ENCODE measurements at regions not wholly inside any gene's neighbourhood (a gene's known extent, or its start where the extent isn't known, plus 50 kb on each side); places are given as distances from the start of the nearest gene placed in this dataset.

DNA sequence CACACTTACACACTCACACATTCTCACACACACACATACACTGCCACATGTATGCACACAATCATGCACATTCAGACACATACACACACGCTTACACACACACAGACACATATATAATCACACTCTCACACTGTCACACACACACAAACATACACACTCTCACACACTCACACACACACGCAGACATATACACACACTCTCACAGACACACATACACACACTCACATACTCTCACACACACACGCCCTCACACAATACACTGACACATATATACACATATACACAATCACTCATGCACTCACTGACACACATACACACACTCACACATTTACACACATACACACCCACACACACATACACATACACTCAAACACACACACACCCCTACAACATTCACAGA lies 435.3 kb upstream of the FRG1 start:
- Mint-ChIP-seq H3K27ac (no peak overlapping the region), H3K27me3 (no peaks in the 10 kb centered on the region), H3K4me1 (no peaks in the 10 kb centered on the region), H3K9me3 (peaks cover 7 to 20% (median 9%) of the 10 kb centered on the region in 3 donors), H3K4me3 (no peak overlapping the region), H3K36me3 (no peaks in the 10 kb centered on the region)
- DNase-seq, result no peak
- WGBS (ENCODE audit: insufficient coverage), result 91% methylated on average over 3 of the region's 3 CpGs
- Histone ChIP-seq H3K27ac (ENCODE audit: low read length) (no peak overlapping the region), H3K4me3 (ENCODE audit: control insufficient read depth in 1 of 2, extremely low read depth in 1 of 2, low read length in 1 of 2) (no peak overlapping the region), H3K36me3 (ENCODE audit: control insufficient read depth in 2 of 2, extremely low read depth in 1 of 2, insufficient read depth in 1 of 2, low read length in 1 of 2) (no peaks in the 10 kb centered on the region), H3K4me1 (ENCODE audit: control insufficient read depth in 1 of 2, extremely low read depth in 1 of 2, insufficient read depth in 2 of 2, low read length in 2 of 2) (no peaks in the 10 kb centered on the region), H3K27me3 (replicated peaks in 1 of 2; ENCODE audit: control insufficient read depth in 2 of 2, extremely low read depth in 1 of 2, insufficient read depth in 2 of 2, low read length in 1 of 2) (no peaks in the 10 kb centered on the region), H3K9me3 (no peaks in the 10 kb centered on the region)
- ChIA-PET CTCF (no interaction called here), POLR2A (no interaction called here)
- ATAC-seq (replicated peaks in 1 of 4), result no peak

DNA sequence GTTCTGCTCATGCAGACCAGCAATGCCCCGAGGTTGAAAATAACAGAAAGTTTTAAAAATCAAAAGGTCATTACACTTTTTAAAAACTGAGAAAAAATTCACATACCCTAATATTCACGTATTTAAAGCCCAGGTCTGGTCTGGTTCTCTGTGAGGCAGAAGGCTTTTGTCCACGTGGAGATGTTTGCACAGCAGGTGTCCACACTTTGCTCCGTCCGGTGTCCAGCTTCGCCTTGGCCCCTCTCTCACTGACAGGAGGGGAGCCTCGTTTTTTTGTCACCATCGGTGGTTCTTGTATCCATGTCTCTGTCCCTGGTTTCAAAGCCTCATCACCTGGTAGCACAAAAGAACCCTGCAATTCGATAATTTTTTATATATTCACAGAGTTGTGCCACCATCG lies 434.6 kb upstream of the FRG1 start:
- H3K27me3 ChIP-seq (replicated peaks in 1 of 2; ENCODE audit: control insufficient read depth in 2 of 2, extremely low read depth in 1 of 2, insufficient read depth in 2 of 2, low read length in 1 of 2), result no peaks in the 10 kb centered on the region
- WGBS (ENCODE audit: insufficient coverage), result 73% methylated on average over 8 of the region's 10 CpGs
- DNase-seq (no peak), ATAC-seq (replicated peaks in 1 of 4) (no peak)
- POLR2A ChIA-PET, result no interaction called here
- no peaks in the 10 kb centered on the region for H3K9me3 ChIP-seq
- H3K36me3 Mint-ChIP-seq, result no peaks in the 10 kb centered on the region
- no peak overlapping the region for H3K4me3 ChIP-seq (ENCODE audit: control insufficient read depth in 1 of 2, extremely low read depth in 1 of 2, low read length in 1 of 2)
- no peaks in the 10 kb centered on the region for H3K4me1 ChIP-seq (ENCODE audit: control insufficient read depth in 1 of 2, extremely low read depth in 1 of 2, insufficient read depth in 2 of 2, low read length in 2 of 2)
- no peaks in the 10 kb centered on the region for H3K27me3 Mint-ChIP-seq
- H3K27ac ChIP-seq (ENCODE audit: low read length), result no peak overlapping the region
- H3K27ac Mint-ChIP-seq, result no peak overlapping the region
- CTCF ChIA-PET, result no interaction called here
- H3K36me3 ChIP-seq (ENCODE audit: control insufficient read depth in 2 of 2, extremely low read depth in 1 of 2, insufficient read depth in 1 of 2, low read length in 1 of 2), result no peaks in the 10 kb centered on the region
- H3K4me3 Mint-ChIP-seq, result no peak overlapping the region
- H3K4me1 Mint-ChIP-seq, result no peaks in the 10 kb centered on the region
- peaks cover 7 to 22% (median 9%) of the 10 kb centered on the region in 3 donors for H3K9me3 Mint-ChIP-seq

DNA sequence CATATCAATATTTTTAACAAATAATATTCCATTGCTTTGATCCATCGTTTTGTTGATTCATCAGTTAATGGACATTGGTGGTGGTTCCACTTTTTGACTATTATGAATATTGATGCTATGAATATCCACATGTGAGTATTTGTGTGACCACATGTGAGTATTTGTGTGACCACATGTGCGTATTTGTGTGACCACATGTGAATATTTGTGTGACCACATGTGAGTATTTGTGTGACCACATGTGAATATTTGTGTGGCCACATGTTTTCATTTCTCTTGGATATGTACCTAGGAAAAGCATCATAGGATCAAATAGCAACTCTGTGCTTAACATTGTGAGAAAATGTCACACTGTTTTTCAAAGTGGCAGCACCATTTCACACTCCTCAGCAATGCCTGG lies 433.6 kb upstream of the FRG1 start:
- Histone ChIP-seq H3K36me3 (ENCODE audit: control insufficient read depth in 2 of 2, extremely low read depth in 1 of 2, insufficient read depth in 1 of 2, low read length in 1 of 2) (no peaks in the 10 kb centered on the region), H3K9me3 (no peaks in the 10 kb centered on the region), H3K4me3 (ENCODE audit: control insufficient read depth in 1 of 2, extremely low read depth in 1 of 2, low read length in 1 of 2) (no peak overlapping the region), H3K27me3 (replicated peaks in 1 of 2; ENCODE audit: control insufficient read depth in 2 of 2, extremely low read depth in 1 of 2, insufficient read depth in 2 of 2, low read length in 1 of 2) (no peaks in the 10 kb centered on the region), H3K27ac (ENCODE audit: low read length) (no peak overlapping the region), H3K4me1 (ENCODE audit: control insufficient read depth in 1 of 2, extremely low read depth in 1 of 2, insufficient read depth in 2 of 2, low read length in 2 of 2) (no peaks in the 10 kb centered on the region)
- Mint-ChIP-seq H3K4me1 (no peaks in the 10 kb centered on the region), H3K4me3 (no peak overlapping the region), H3K9me3 (peaks cover 7 to 24% (median 13%) of the 10 kb centered on the region in 3 donors), H3K27ac (no peak overlapping the region), H3K27me3 (no peaks in the 10 kb centered on the region), H3K36me3 (no peaks in the 10 kb centered on the region)
- ATAC-seq (replicated peaks in 1 of 4) (no peak), DNase-seq (no peak)
- 40% methylated on average over 1 of the region's 2 CpGs for whole genome bisulfite sequencing (ENCODE audit: insufficient coverage)
- ChIA-PET POLR2A (no interaction called here), CTCF (no interaction called here)

DNA sequence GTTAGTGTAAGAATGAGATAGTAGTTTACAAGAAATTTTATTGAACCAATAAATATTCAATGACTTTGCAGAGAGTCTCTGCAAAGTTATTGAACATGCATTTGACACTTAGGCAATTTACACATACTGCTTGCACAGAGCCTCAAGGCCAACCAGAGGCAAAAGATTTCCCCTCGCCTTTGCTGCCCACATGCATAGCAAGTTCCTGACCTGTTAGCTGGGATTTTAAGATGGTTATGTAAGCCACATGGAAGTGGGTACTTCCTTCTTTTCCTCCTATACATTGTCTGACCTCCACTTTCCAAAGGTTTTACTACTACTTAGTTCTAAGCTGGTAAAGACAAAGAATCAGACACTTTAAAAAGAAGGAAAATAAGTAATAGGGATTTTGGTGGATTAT lies 430.1 kb upstream of the FRG1 start:
- Histone ChIP-seq H3K4me3 (ENCODE audit: control insufficient read depth in 1 of 2, extremely low read depth in 1 of 2, low read length in 1 of 2) (no peak overlapping the region), H3K27ac (ENCODE audit: low read length) (no peak overlapping the region), H3K4me1 (ENCODE audit: control insufficient read depth in 1 of 2, extremely low read depth in 1 of 2, insufficient read depth in 2 of 2, low read length in 2 of 2) (no peaks in the 10 kb centered on the region), H3K36me3 (ENCODE audit: control insufficient read depth in 2 of 2, extremely low read depth in 1 of 2, insufficient read depth in 1 of 2, low read length in 1 of 2) (no peaks in the 10 kb centered on the region), H3K27me3 (replicated peaks in 1 of 2; ENCODE audit: control insufficient read depth in 2 of 2, extremely low read depth in 1 of 2, insufficient read depth in 2 of 2, low read length in 1 of 2) (no peaks in the 10 kb centered on the region), H3K9me3 (no peaks in the 10 kb centered on the region)
- POLR2A ChIA-PET, result no interaction called here
- Mint-ChIP-seq H3K36me3 (no peaks in the 10 kb centered on the region), H3K27me3 (no peaks in the 10 kb centered on the region), H3K27ac (no peak overlapping the region), H3K4me3 (no peak overlapping the region), H3K4me1 (no peaks in the 10 kb centered on the region), H3K9me3 (peaks cover 2 to 17% (median 8%) of the 10 kb centered on the region in 3 donors)
- CTCF ChIA-PET, result no interaction called here
- no peak for ATAC-seq (replicated peaks in 1 of 4)
- no CpG with 5 or more reads among the region's 1 CpG for WGBS (ENCODE audit: insufficient coverage)
- no peak for DNase-seq

DNA sequence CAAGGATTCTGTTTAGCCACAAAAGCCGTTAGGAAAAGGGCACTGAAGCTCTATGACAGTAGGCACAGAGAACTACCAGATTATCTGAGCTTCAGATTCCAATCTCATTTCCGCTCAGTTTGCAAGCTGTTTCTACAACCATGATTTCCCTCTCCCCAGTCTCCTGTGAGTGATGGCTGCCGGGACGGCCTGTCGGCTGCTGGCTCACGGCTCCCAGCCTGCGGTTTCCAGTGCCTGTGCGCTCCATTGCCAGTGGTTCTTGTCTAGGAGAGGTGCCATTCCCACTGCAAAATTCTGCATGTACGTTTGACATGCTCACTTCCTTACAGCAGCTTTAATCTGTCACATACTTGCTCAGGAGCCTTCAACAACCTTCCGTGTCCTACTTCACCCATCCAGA lies 429.1 kb upstream of the FRG1 start:
- 90% methylated on average over 10 of the region's 10 CpGs for WGBS (ENCODE audit: insufficient coverage)
- H3K36me3 ChIP-seq (ENCODE audit: control insufficient read depth in 2 of 2, extremely low read depth in 1 of 2, insufficient read depth in 1 of 2, low read length in 1 of 2), result no peaks in the 10 kb centered on the region
- no peaks in the 10 kb centered on the region for H3K9me3 ChIP-seq
- no peak overlapping the region for H3K4me3 ChIP-seq (ENCODE audit: control insufficient read depth in 1 of 2, extremely low read depth in 1 of 2, low read length in 1 of 2)
- Mint-ChIP-seq H3K9me3 (peaks cover 2 to 16% (median 8%) of the 10 kb centered on the region in 3 donors), H3K27me3 (no peaks in the 10 kb centered on the region), H3K27ac (no peak overlapping the region), H3K36me3 (no peaks in the 10 kb centered on the region), H3K4me3 (no peak overlapping the region), H3K4me1 (no peaks in the 10 kb centered on the region)
- no peak for DNase-seq
- H3K4me1 ChIP-seq (ENCODE audit: control insufficient read depth in 1 of 2, extremely low read depth in 1 of 2, insufficient read depth in 2 of 2, low read length in 2 of 2), result no peaks in the 10 kb centered on the region
- H3K27me3 ChIP-seq (replicated peaks in 1 of 2; ENCODE audit: control insufficient read depth in 2 of 2, extremely low read depth in 1 of 2, insufficient read depth in 2 of 2, low read length in 1 of 2), result no peaks in the 10 kb centered on the region
- no peak overlapping the region for H3K27ac ChIP-seq (ENCODE audit: low read length)
- CTCF ChIA-PET, result no interaction called here
- POLR2A ChIA-PET, result no interaction called here
- ATAC-seq (replicated peaks in 1 of 4), result no peak

DNA sequence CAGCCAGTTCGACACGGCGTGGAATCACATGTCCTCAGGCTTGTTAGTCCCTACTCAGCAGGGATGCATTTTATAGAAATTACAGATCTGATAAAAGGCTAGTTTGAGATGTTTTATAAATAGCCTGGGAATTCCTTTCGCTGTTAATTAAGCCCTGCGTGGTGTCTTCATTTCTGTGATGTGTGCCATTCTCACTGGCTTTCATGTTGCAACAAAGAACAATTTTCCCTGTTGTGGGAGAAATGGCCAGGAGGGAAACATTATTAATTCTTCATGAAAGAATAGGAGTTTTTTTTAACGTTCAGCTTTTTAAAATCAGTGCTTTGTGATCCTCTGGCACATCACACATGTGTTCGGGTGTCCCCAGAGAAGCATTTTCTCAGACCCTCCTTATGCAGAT lies 427.3 kb upstream of the FRG1 start:
- WGBS (ENCODE audit: insufficient coverage), result 78% methylated on average over 3 of the region's 7 CpGs
- ChIA-PET CTCF (no interaction called here), POLR2A (no interaction called here)
- Histone ChIP-seq H3K4me1 (ENCODE audit: control insufficient read depth in 1 of 2, extremely low read depth in 1 of 2, insufficient read depth in 2 of 2, low read length in 2 of 2) (no peaks in the 10 kb centered on the region), H3K9me3 (no peaks in the 10 kb centered on the region), H3K4me3 (ENCODE audit: control insufficient read depth in 1 of 2, extremely low read depth in 1 of 2, low read length in 1 of 2) (no peak overlapping the region), H3K27me3 (replicated peaks in 1 of 2; ENCODE audit: control insufficient read depth in 2 of 2, extremely low read depth in 1 of 2, insufficient read depth in 2 of 2, low read length in 1 of 2) (no peaks in the 10 kb centered on the region), H3K36me3 (ENCODE audit: control insufficient read depth in 2 of 2, extremely low read depth in 1 of 2, insufficient read depth in 1 of 2, low read length in 1 of 2) (no peaks in the 10 kb centered on the region), H3K27ac (ENCODE audit: low read length) (no peak overlapping the region)
- no peaks in the 10 kb centered on the region for H3K4me1 Mint-ChIP-seq
- no peak for DNase-seq
- H3K9me3 Mint-ChIP-seq, result peaks cover under 1 to 16% (median 8%) of the 10 kb centered on the region in 3 donors
- H3K27ac Mint-ChIP-seq, result no peak overlapping the region
- H3K27me3 Mint-ChIP-seq, result no peaks in the 10 kb centered on the region
- H3K4me3 Mint-ChIP-seq, result no peak overlapping the region
- ATAC-seq (replicated peaks in 1 of 4), result no peak
- H3K36me3 Mint-ChIP-seq, result no peaks in the 10 kb centered on the region

DNA sequence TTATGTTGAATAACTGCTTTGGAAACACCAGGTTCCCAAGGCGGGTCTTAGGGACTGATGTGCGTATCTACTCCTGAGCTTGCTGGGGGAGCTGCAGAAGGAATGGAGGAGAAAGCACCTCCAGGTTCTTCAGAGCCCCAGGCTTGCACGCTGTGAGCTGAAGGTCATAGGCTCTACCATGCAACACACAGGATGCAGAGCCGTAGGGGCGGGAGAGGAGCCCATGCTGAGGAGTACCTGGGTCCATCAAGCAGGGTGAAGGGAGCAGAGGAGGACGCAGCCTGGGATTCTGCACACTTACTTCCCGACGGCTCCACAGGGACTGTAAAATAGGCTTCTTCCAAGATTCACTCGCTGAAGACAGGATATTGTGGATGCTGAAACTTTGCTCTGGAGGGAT lies 426.5 kb upstream of the FRG1 start:
- Mint-ChIP-seq H3K4me3 (no peak overlapping the region), H3K4me1 (no peaks in the 10 kb centered on the region), H3K9me3 (peaks cover 0 to 16% (median 8%) of the 10 kb centered on the region in 3 donors), H3K27ac (no peak overlapping the region), H3K36me3 (no peaks in the 10 kb centered on the region), H3K27me3 (no peaks in the 10 kb centered on the region)
- no peak overlapping the region for H3K4me3 ChIP-seq (ENCODE audit: control insufficient read depth in 1 of 2, extremely low read depth in 1 of 2, low read length in 1 of 2)
- H3K4me1 ChIP-seq (ENCODE audit: control insufficient read depth in 1 of 2, extremely low read depth in 1 of 2, insufficient read depth in 2 of 2, low read length in 2 of 2), result no peaks in the 10 kb centered on the region
- ChIA-PET POLR2A (no interaction called here), CTCF (no interaction called here)
- H3K27me3 ChIP-seq (replicated peaks in 1 of 2; ENCODE audit: control insufficient read depth in 2 of 2, extremely low read depth in 1 of 2, insufficient read depth in 2 of 2, low read length in 1 of 2), result no peaks in the 10 kb centered on the region
- no peak for ATAC-seq (replicated peaks in 1 of 4)
- H3K36me3 ChIP-seq (ENCODE audit: control insufficient read depth in 2 of 2, extremely low read depth in 1 of 2, insufficient read depth in 1 of 2, low read length in 1 of 2), result no peaks in the 10 kb centered on the region
- 94% methylated on average over 9 of the region's 9 CpGs for WGBS (ENCODE audit: insufficient coverage)
- no peaks in the 10 kb centered on the region for H3K9me3 ChIP-seq
- DNase-seq, result no peak
- no peak overlapping the region for H3K27ac ChIP-seq (ENCODE audit: low read length)

Measured in T-cell (primary cell).